ENCODE measurements at regions not wholly inside any gene's neighbourhood (a gene's known extent, or its start where the extent isn't known, plus 50 kb on each side); places are given as distances from the start of the nearest gene placed in this dataset.

DNA sequence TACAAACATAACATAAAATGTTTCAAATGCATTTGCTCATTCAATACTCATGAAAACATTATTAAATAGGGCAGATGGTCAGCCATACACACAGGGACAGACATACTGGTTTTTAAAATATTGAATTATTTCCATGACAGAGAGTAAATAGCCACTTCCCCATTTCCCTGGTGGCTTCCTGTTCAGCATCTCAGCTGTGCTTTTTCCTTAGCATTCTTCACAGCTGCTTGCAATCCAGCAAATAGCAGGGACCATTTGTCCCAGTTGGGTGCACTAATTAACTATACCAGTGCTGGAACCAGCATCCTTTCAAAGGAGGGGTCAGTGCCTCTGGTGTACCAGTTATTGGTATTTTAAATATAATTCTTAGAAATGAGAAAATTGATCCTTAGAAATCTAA, 964.7 kb downstream of the RAB28 start:
- ChIA-PET CTCF (no interaction called here), POLR2A (ENCODE audit: low non-redundant PET) (no interaction called here)
- TF ChIP-seq, protein P1, sequence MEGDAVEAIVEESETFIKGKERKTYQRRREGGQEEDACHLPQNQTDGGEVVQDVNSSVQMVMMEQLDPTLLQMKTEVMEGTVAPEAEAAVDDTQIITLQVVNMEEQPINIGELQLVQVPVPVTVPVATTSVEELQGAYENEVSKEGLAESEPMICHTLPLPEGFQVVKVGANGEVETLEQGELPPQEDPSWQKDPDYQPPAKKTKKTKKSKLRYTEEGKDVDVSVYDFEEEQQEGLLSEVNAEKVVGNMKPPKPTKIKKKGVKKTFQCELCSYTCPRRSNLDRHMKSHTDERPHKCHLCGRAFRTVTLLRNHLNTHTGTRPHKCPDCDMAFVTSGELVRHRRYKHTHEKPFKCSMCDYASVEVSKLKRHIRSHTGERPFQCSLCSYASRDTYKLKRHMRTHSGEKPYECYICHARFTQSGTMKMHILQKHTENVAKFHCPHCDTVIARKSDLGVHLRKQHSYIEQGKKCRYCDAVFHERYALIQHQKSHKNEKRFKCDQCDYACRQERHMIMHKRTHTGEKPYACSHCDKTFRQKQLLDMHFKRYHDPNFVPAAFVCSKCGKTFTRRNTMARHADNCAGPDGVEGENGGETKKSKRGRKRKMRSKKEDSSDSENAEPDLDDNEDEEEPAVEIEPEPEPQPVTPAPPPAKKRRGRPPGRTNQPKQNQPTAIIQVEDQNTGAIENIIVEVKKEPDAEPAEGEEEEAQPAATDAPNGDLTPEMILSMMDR (conservative IDR thresholded peaks at IDR 0.05; ENCODE audit: low read depth, low read length) = no peak
- no peak for TF ChIP-seq EZH2 (IDR thresholded peaks at IDR 0.05; ENCODE audit: borderline replicate concordance, low read depth, low read length, poor library complexity, severe bottlenecking)
- no peaks in the 10 kb centered on the region for H3K27me3 ChIP-seq (replicated peaks; ENCODE audit: insufficient read depth, low read depth, low read length, poor library complexity)
- BruUV-seq (replicated peaks) = no TSS peak
- DNase-seq (ENCODE audit: low spot score) = no peak
- no peak overlapping the region for H3K27ac ChIP-seq (ENCODE audit: low read depth, low read length, poor library complexity, severe bottlenecking)
- peaks cover 19% of the 10 kb centered on the region for H3K9me3 ChIP-seq (ENCODE audit: low read depth, low read length, poor library complexity, severe bottlenecking)
- no peaks in the 10 kb centered on the region for H3K36me3 ChIP-seq (ENCODE audit: insufficient read depth, low read length, poor library complexity, severe bottlenecking)
- intact Hi-C loops (cut with micrococcal nuclease; ENCODE audit: unreplicated experiment) = no loop called here
- no peak overlapping the region for H3K4me3 ChIP-seq (ENCODE audit: low read depth, low read length, poor library complexity, severe bottlenecking)
- H3K4me1 ChIP-seq (ENCODE audit: insufficient read depth, low read length, poor library complexity, severe bottlenecking) = no peaks in the 10 kb centered on the region

DNA sequence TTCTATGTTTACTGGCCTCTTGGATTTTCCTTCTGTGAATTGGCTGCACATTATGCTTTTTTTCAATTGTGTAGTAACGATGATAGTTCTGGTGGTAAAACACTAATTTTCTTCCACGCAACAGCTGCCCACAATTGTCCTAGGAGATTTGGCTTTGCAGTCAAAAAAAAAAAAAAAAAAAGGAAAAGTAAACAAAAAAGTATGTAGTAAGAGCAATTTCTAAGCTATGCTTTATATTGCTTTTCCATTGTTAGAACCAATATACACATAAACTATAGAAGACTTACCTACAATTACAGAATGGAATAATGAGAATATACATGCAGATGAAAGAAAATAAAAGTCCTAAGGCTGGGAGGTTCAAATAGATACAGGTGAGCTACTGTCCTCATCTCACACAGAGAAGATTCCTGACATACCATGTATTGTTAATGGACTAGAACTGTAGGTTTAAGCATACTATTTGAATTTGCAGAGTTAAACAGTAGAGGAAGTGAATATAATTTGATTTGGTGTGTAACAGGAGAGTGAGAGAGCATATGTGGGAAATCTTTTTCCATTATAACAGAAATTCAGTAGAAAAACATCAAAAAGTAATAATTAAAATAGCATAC, 976.2 kb downstream of the RAB28 start:
- H3K27ac ChIP-seq (ENCODE audit: low read depth, low read length, poor library complexity, severe bottlenecking) = no peak overlapping the region
- H3K9me3 ChIP-seq (ENCODE audit: low read depth, low read length, poor library complexity, severe bottlenecking) = peaks cover 21% of the 10 kb centered on the region
- no peaks in the 10 kb centered on the region for H3K4me1 ChIP-seq (ENCODE audit: insufficient read depth, low read length, poor library complexity, severe bottlenecking)
- no peak overlapping the region for H3K4me3 ChIP-seq (ENCODE audit: low read depth, low read length, poor library complexity, severe bottlenecking)
- BruUV-seq (replicated peaks) = no TSS peak
- POLR2A ChIA-PET (ENCODE audit: low non-redundant PET) = no interaction called here
- no peaks in the 10 kb centered on the region for H3K27me3 ChIP-seq (replicated peaks; ENCODE audit: insufficient read depth, low read depth, low read length, poor library complexity)
- TF ChIP-seq, protein P1 (conservative IDR thresholded peaks at IDR 0.05; ENCODE audit: low read depth, low read length) = no peak
- TF ChIP-seq EZH2 (IDR thresholded peaks at IDR 0.05; ENCODE audit: borderline replicate concordance, low read depth, low read length, poor library complexity, severe bottlenecking) = no peak
- intact Hi-C loops (cut with micrococcal nuclease; ENCODE audit: unreplicated experiment) = no loop called here
- CTCF ChIA-PET = no interaction called here
- DNase-seq (ENCODE audit: low spot score) = no peak
- H3K36me3 ChIP-seq (ENCODE audit: insufficient read depth, low read length, poor library complexity, severe bottlenecking) = no peaks in the 10 kb centered on the region

DNA sequence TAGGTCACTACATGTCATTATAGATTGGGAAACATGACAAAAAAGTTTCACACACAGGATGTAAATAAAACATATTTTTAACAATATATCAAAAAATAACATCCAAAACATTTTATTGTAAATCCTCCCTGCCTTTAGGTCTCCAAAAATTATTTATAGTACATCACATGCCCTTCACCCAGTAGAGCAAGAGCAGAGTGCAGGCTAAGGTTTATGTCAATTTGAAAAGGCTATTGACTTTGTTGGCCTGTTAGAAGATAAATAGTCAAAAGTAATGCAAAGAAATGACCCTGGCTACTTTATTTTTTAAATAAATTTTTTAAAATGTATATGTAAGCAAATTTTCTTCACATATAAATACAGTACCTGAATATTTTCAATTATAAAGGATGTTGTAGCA, 983.7 kb downstream of the RAB28 start:
- peaks cover 28% of the 10 kb centered on the region for H3K9me3 ChIP-seq (ENCODE audit: low read depth, low read length, poor library complexity, severe bottlenecking)
- no peak overlapping the region for H3K27ac ChIP-seq (ENCODE audit: low read depth, low read length, poor library complexity, severe bottlenecking)
- ChIA-PET CTCF (no interaction called here), POLR2A (ENCODE audit: low non-redundant PET) (no interaction called here)
- no TSS peak for BruUV-seq (replicated peaks)
- intact Hi-C loops (cut with micrococcal nuclease; ENCODE audit: unreplicated experiment) = no loop called here
- H3K4me1 ChIP-seq (ENCODE audit: insufficient read depth, low read length, poor library complexity, severe bottlenecking) = no peaks in the 10 kb centered on the region
- H3K36me3 ChIP-seq (ENCODE audit: insufficient read depth, low read length, poor library complexity, severe bottlenecking) = no peaks in the 10 kb centered on the region
- no peak for DNase-seq (ENCODE audit: low spot score)
- H3K4me3 ChIP-seq (ENCODE audit: low read depth, low read length, poor library complexity, severe bottlenecking) = no peak overlapping the region
- TF ChIP-seq, protein P1 (conservative IDR thresholded peaks at IDR 0.05; ENCODE audit: low read depth, low read length) = no peak
- no peak for TF ChIP-seq EZH2 (IDR thresholded peaks at IDR 0.05; ENCODE audit: borderline replicate concordance, low read depth, low read length, poor library complexity, severe bottlenecking)
- H3K27me3 ChIP-seq (replicated peaks; ENCODE audit: insufficient read depth, low read depth, low read length, poor library complexity) = no peaks in the 10 kb centered on the region

All from A673 (cell line).